Erythroblast (primary cell): ENCODE measurements at regions not wholly inside any gene's neighbourhood (a gene's known extent, or its start where the extent isn't known, plus 50 kb on each side); places are given as distances from the start of the nearest gene placed in this dataset.

Source experiments
- GATA1 ChIP-seq: IDR thresholded peaks from 2 replicates; pipeline ENCODE4 v1.6.1; 2011; ENCODE audit warnings: low read depth, mild to moderate bottlenecking, control low read depth, low read length, moderate library complexity
- POLR2A ChIP-seq: IDR thresholded peaks from 2 replicates; pipeline ENCODE4 v1.6.1; 2011; ENCODE audit warnings: mild to moderate bottlenecking, low read length

DNA sequence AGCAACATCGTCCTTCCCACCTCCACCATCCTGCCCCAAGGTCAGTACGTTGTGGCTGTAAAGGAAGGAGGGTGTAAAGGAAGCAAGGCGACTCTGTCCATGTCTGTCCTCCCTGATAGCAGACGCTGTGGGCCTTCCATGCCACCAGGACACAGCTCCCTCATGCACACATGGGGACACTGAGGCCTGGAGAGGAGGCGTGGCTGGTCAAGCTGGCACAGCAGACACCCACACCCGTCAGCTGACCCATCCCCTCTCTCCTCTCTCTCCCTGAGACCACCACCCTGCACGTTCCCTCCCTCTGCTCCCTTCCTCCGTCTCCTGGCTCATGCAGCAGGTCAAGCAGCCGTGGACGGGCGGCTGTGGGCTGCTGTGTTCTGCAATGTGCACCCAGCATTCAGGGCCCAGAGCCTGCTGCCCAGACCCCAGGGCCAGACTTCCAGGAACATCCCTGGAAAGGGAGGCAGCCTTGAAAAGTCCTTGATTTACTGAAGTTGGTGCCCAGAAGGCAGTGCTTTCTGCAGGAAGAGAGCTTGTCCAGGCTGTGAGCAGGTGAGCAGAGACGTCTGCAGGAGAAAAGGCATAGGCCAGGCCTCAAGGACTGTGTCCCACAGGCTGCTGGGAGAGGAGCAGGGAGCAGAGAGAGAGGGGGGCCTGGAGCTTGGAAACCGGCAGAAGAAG, 133.6 kb downstream of the DDX1 start:
- no peak for TF ChIP-seq POLR2A
- TF ChIP-seq GATA1, result no peak
